SK-N-SH treated with all-trans-retinoic acid at 6 μM for 48 hours (cell line): ENCODE measurements at regions not wholly inside any gene's neighbourhood (a gene's known extent, or its start where the extent isn't known, plus 50 kb on each side); places are given as distances from the start of the nearest gene placed in this dataset.

ENCODE experiments used
- ATAC-seq: fragments of 200-7000 bp; cut with Tn5 transposase; 3 replicates; pipeline ENCODE4 v1.9.1; 2020; ENCODE audit warnings: mild to moderate bottlenecking, moderate library complexity
- ARNTL ChIP-seq: fragments of 450-650 bp; formaldehyde crosslinking; IDR thresholded peaks from 2 replicates; pipeline ENCODE4 v1.5.0; 2020; ENCODE audit warnings: low read depth, mild to moderate bottlenecking, moderate library complexity, borderline replicate concordance
- BACH2 ChIP-seq: fragments of 250-450 bp; sonication (Bioruptor Pico); IDR thresholded peaks from 2 replicates; pipeline ENCODE4 v1.9.0; 2021; ENCODE audit warnings: mild to moderate bottlenecking, borderline replicate concordance
- CSDC2 ChIP-seq: fragments of 250-450 bp; sonication (Bioruptor Pico); IDR thresholded peaks from 2 replicates; pipeline ENCODE4 v1.5.0; 2020; ENCODE audit warnings: mild to moderate bottlenecking, moderate library complexity
- ESRRG ChIP-seq: fragments of 250-450 bp; sonication (Bioruptor Pico); IDR thresholded peaks from 2 replicates; pipeline ENCODE4 v1.6.1; 2021; ENCODE audit warnings: mild to moderate bottlenecking
- GLIS3 ChIP-seq: fragments of 250-450 bp; sonication (Bioruptor Pico); IDR thresholded peaks from 2 replicates; pipeline ENCODE4 v1.5.0; 2020; ENCODE audit warnings: mild to moderate bottlenecking, moderate library complexity
- ISL1 ChIP-seq: fragments of 250-450 bp; sonication (Bioruptor Pico); IDR thresholded peaks from 2 replicates; pipeline ENCODE4 v2.1.2; 2022; ENCODE audit warnings: mild to moderate bottlenecking, moderate library complexity
- OSR1 ChIP-seq: fragments of 250-450 bp; sonication (Bioruptor Pico); IDR thresholded peaks from 2 replicates; pipeline ENCODE4 v1.8.0; 2022; ENCODE audit warnings: moderate library complexity, mild to moderate bottlenecking, inconsistent platforms
- PPARA ChIP-seq: fragments of 250-450 bp; sonication (Bioruptor Pico); IDR thresholded peaks from 2 replicates; pipeline ENCODE4 v1.5.0; 2020; ENCODE audit warnings: mild to moderate bottlenecking, borderline replicate concordance
- RARB ChIP-seq: fragments of 250-450 bp; sonication (Bioruptor Pico); IDR thresholded peaks from 2 replicates; pipeline ENCODE4 v1.8.0; 2021; ENCODE audit warnings: mild to moderate bottlenecking, moderate library complexity
- SNAI2 ChIP-seq: fragments of 250-450 bp; sonication (Bioruptor Pico); IDR thresholded peaks from 2 replicates; pipeline ENCODE4 v1.5.0; 2020; ENCODE audit warnings: mild to moderate bottlenecking, moderate library complexity
- TOX ChIP-seq: fragments of 250-450 bp; sonication (Bioruptor Pico); IDR thresholded peaks from 2 replicates; pipeline ENCODE4 v1.8.0; 2021; ENCODE audit warnings: mild to moderate bottlenecking, moderate library complexity, borderline replicate concordance
- ZC3H10 ChIP-seq: fragments of 250-450 bp; sonication (Bioruptor Pico); IDR thresholded peaks from 2 replicates; pipeline ENCODE4 v1.5.1; 2021; ENCODE audit warnings: mild to moderate bottlenecking, moderate library complexity
- ZFP3 ChIP-seq: fragments of 250-450 bp; sonication (Bioruptor Pico); IDR thresholded peaks from 2 replicates; pipeline ENCODE4 v1.5.0; 2020; ENCODE audit warnings: mild to moderate bottlenecking, moderate library complexity
- ZFP30 ChIP-seq: fragments of 450-650 bp; formaldehyde crosslinking; IDR thresholded peaks from 2 replicates; pipeline ENCODE4 v1.5.0; 2022; ENCODE audit warnings: mild to moderate bottlenecking, moderate library complexity
- ZNF70 ChIP-seq: fragments of 450-650 bp; formaldehyde crosslinking; IDR thresholded peaks from 2 replicates; pipeline ENCODE4 v1.5.0; 2020; ENCODE audit warnings: mild to moderate bottlenecking, moderate library complexity
- ZNF8 ChIP-seq: fragments of 450-650 bp; formaldehyde crosslinking; IDR thresholded peaks from 2 replicates; pipeline ENCODE4 v1.5.0; 2020; ENCODE audit warnings: mild to moderate bottlenecking, moderate library complexity
- TF ChIP-seq, protein P1 (sequence below): fragments of 250-450 bp; sonication (Bioruptor Pico); IDR thresholded peaks from 2 replicates; pipeline ENCODE4 v1.8.0; 2020; ENCODE audit warnings: mild to moderate bottlenecking, moderate library complexity, borderline replicate concordance
- TF ChIP-seq, protein P2 (sequence below): fragments of 250-450 bp; sonication (Bioruptor Pico); IDR thresholded peaks from 2 replicates; pipeline ENCODE4 v1.5.1; 2020; ENCODE audit warnings: low read depth, mild to moderate bottlenecking, moderate library complexity
- TF ChIP-seq, protein P3 (sequence below): fragments of 250-450 bp; sonication (Bioruptor Pico); IDR thresholded peaks from 2 replicates; pipeline ENCODE4 v1.5.0; 2020; ENCODE audit warnings: mild to moderate bottlenecking, moderate library complexity
- TF ChIP-seq, protein P4 (sequence below): fragments of 250-450 bp; sonication (Bioruptor Pico); IDR thresholded peaks from 2 replicates; pipeline ENCODE4 v1.5.1; 2021; ENCODE audit warnings: mild to moderate bottlenecking, moderate library complexity

DNA sequence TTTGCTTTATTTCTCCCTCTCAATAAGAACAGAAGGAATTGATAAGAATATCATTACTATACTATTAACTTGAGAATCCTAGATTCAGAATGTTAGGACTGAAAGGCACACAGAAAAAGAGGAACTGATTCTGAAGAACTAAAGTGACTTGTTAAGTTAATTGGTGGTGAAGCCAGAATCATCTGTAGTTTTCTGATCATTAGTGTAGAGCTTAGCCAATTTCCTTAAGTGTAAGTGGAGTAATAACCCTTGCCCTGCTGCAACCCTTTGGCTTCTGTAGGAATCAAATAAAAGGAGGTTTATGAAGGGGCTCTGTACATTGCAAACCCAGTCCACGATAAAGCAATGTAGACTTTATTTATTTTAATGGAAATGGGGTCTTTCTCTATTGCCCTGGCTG, 1186.0 kb downstream of the SORCS3 start:
- no peak for ATAC-seq
- TF ChIP-seq ZNF70 (CRISPR knock-in tag): no peak
- no peak for TF ChIP-seq ZFP3 (CRISPR knock-in tag)
- TF ChIP-seq GLIS3 (CRISPR knock-in tag): no peak
- TF ChIP-seq TOX: no peak
- TF ChIP-seq, protein P1, sequence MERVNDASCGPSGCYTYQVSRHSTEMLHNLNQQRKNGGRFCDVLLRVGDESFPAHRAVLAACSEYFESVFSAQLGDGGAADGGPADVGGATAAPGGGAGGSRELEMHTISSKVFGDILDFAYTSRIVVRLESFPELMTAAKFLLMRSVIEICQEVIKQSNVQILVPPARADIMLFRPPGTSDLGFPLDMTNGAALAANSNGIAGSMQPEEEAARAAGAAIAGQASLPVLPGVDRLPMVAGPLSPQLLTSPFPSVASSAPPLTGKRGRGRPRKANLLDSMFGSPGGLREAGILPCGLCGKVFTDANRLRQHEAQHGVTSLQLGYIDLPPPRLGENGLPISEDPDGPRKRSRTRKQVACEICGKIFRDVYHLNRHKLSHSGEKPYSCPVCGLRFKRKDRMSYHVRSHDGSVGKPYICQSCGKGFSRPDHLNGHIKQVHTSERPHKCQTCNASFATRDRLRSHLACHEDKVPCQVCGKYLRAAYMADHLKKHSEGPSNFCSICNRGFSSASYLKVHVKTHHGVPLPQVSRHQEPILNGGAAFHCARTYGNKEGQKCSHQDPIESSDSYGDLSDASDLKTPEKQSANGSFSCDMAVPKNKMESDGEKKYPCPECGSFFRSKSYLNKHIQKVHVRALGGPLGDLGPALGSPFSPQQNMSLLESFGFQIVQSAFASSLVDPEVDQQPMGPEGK (CRISPR knock-in tag): no peak
- no peak for TF ChIP-seq ARNTL (CRISPR knock-in tag)
- TF ChIP-seq, protein P2, sequence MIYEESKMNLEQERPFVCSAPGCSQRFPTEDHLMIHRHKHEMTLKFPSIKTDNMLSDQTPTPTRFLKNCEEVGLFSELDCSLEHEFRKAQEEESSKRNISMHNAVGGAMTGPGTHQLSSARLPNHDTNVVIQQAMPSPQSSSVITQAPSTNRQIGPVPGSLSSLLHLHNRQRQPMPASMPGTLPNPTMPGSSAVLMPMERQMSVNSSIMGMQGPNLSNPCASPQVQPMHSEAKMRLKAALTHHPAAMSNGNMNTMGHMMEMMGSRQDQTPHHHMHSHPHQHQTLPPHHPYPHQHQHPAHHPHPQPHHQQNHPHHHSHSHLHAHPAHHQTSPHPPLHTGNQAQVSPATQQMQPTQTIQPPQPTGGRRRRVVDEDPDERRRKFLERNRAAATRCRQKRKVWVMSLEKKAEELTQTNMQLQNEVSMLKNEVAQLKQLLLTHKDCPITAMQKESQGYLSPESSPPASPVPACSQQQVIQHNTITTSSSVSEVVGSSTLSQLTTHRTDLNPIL (CRISPR knock-in tag): no peak
- TF ChIP-seq ZC3H10 (CRISPR knock-in tag): no peak
- no peak for TF ChIP-seq BACH2
- TF ChIP-seq PPARA (CRISPR knock-in tag): no peak
- no peak for TF ChIP-seq CSDC2 (CRISPR knock-in tag)
- TF ChIP-seq SNAI2 (CRISPR knock-in tag): no peak
- TF ChIP-seq ESRRG (CRISPR knock-in tag): no peak
- no peak for TF ChIP-seq OSR1 (CRISPR knock-in tag)
- TF ChIP-seq, protein P3, sequence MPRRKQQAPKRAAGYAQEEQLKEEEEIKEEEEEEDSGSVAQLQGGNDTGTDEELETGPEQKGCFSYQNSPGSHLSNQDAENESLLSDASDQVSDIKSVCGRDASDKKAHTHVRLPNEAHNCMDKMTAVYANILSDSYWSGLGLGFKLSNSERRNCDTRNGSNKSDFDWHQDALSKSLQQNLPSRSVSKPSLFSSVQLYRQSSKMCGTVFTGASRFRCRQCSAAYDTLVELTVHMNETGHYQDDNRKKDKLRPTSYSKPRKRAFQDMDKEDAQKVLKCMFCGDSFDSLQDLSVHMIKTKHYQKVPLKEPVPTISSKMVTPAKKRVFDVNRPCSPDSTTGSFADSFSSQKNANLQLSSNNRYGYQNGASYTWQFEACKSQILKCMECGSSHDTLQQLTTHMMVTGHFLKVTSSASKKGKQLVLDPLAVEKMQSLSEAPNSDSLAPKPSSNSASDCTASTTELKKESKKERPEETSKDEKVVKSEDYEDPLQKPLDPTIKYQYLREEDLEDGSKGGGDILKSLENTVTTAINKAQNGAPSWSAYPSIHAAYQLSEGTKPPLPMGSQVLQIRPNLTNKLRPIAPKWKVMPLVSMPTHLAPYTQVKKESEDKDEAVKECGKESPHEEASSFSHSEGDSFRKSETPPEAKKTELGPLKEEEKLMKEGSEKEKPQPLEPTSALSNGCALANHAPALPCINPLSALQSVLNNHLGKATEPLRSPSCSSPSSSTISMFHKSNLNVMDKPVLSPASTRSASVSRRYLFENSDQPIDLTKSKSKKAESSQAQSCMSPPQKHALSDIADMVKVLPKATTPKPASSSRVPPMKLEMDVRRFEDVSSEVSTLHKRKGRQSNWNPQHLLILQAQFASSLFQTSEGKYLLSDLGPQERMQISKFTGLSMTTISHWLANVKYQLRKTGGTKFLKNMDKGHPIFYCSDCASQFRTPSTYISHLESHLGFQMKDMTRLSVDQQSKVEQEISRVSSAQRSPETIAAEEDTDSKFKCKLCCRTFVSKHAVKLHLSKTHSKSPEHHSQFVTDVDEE (CRISPR knock-in tag): no peak
- TF ChIP-seq ZFP30: no peak
- no peak for TF ChIP-seq RARB

DNA sequence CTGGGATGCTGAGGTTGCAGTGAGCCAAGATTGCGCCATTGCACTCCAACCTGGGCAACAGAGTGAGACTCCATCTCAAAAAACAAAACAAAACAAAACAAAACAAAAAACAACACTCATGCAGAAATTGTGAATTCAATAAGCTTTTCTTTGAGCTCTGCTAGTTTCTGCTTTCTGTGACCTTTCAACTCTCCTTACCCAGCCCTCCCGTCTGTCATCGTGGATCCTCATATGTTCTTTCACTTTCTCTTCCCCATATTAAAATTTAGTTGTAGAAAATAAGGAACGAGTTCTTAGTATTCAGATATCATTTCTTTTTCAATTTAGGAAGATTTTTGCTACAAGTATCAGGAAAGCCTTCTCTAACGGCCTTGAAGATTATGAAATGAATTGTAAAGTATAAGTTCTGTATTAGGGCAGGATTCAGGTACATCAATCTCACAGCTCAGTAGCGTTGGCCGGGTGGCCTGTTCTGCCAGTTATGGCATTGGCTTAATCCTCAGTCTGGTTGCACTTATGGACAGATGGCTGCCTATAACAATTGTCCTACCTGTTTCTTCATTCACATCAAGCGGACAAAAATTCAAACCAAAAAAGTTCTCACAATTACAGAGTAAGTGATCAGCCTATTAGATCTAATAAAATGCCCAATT, 1167.0 kb downstream of the SORCS3 start:
- ATAC-seq: no peak
- TF ChIP-seq ZFP3 (CRISPR knock-in tag): no peak
- TF ChIP-seq, protein P1 (CRISPR knock-in tag): no peak

DNA sequence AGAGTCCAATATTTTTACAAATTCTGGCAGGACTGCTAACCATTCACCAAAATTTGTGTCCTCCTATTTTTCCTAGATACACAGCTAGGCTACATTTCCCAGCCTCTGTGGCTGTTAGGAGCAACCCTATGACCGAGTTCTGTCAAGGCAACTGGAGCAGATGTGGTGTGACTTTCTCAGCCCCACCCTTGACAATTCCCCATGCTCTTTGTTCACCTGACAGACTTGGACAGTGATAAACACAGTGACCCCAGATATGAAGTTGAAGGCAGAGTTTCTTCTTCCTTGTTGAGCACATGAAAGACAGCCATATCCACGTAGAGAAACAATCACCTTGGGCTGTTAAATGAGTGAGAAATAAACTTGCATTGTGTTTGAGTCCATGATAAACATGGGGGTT, 1162.1 kb downstream of the SORCS3 start:
- ATAC-seq: no peak
- TF ChIP-seq RARB (no peak), SNAI2 (CRISPR knock-in tag) (no peak), ESRRG (CRISPR knock-in tag) (no peak), ZFP30 (no peak), PPARA (CRISPR knock-in tag) (no peak), ZNF8 (no peak), ARNTL (CRISPR knock-in tag) (no peak), ZNF70 (CRISPR knock-in tag) (no peak)
- TF ChIP-seq, all 23 proteins: peak for 0

DNA sequence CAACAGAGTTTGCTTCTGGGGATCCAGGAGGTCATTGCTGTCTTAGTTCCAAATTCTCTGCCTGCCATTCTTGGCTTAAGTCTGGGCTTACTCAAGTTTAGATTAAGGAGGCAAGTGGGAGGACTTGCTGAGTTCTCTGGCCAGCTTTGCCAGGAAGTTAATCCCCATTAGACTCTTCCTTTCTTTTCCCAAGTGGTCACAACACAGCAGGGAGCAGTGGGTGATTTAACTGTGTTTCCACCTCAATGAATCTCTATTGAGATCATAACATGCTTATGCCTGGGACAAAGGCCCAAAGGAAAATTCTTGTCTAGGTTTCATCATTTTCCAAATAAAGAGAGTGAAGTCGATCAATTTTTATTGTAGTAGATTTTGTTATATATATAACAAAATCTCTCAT, 1159.6 kb downstream of the SORCS3 start:
- no peak for ATAC-seq
- no peak for TF ChIP-seq SNAI2 (CRISPR knock-in tag)
- no peak for TF ChIP-seq RARB
- TF ChIP-seq PPARA (CRISPR knock-in tag): no peak
- no peak for TF ChIP-seq ARNTL (CRISPR knock-in tag)
- TF ChIP-seq, protein P3 (CRISPR knock-in tag): no peak
- no peak for TF ChIP-seq TOX
- TF ChIP-seq ISL1 (CRISPR knock-in tag): no peak
- TF ChIP-seq ZNF8: no peak
- TF ChIP-seq, protein P2 (CRISPR knock-in tag): no peak
- TF ChIP-seq, protein P4, sequence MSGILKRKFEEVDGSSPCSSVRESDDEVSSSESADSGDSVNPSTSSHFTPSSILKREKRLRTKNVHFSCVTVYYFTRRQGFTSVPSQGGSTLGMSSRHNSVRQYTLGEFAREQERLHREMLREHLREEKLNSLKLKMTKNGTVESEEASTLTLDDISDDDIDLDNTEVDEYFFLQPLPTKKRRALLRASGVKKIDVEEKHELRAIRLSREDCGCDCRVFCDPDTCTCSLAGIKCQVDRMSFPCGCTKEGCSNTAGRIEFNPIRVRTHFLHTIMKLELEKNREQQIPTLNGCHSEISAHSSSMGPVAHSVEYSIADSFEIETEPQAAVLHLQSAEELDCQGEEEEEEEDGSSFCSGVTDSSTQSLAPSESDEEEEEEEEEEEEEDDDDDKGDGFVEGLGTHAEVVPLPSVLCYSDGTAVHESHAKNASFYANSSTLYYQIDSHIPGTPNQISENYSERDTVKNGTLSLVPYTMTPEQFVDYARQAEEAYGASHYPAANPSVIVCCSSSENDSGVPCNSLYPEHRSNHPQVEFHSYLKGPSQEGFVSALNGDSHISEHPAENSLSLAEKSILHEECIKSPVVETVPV: no peak
